ENCODE measurements at regions not wholly inside any gene's neighbourhood (a gene's known extent, or its start where the extent isn't known, plus 50 kb on each side); places are given as distances from the start of the nearest gene placed in this dataset.

- Histone ChIP-seq H3K27me3 (replicated peaks in 1 of 2; ENCODE audit: control insufficient read depth in 2 of 2, insufficient read depth in 2 of 2, low read length in 1 of 2) (no peaks in the 10 kb centered on the region), H3K9me3 (replicated peaks; ENCODE audit: control insufficient read depth, insufficient read depth, low read length) (no peaks in the 10 kb centered on the region), H3K4me2 (ENCODE audit: control insufficient read depth, insufficient read depth) (no peak overlapping the region), H4K20me1 (ENCODE audit: control insufficient read depth, insufficient read depth) (no peaks in the 10 kb centered on the region), H3K79me2 (ENCODE audit: control insufficient read depth, insufficient read depth, low read length) (no peaks in the 10 kb centered on the region), H3K27ac (ENCODE audit: control insufficient read depth, insufficient read depth) (no peak overlapping the region), H3K36me3 (ENCODE audit: control insufficient read depth in 2 of 2, insufficient read depth in 2 of 2, low read length in 1 of 2) (no peaks in the 10 kb centered on the region), H3K4me3 (no peak overlapping the region), H3K4me1 (ENCODE audit: control insufficient read depth, insufficient read depth, low read length) (peaks cover 9% of the 10 kb centered on the region), H3K9ac (ENCODE audit: control insufficient read depth, insufficient read depth, low read length) (no peak overlapping the region), H2AFZ (ENCODE audit: control insufficient read depth, low read depth, low read length) (no peak overlapping the region)
- no peak for ATAC-seq
- DNase-seq (ENCODE audit: low read depth, low spot score), result no peak
- BruUV-seq (replicated peaks), result no TSS peak
- FAIRE-seq, result no peak
- ChIA-PET POLR2A (no interaction called here), SMC1A (ENCODE audit: uncharacterized antibody, unreplicated experiment) (interaction anchor here (0.7 to 1.8 kb wide), 5 partner anchors 9 to 55 kb away, joined by 3 to 4 read pairs (median 3); no protein-coding TSS in a partner anchor), CTCF (interaction anchor here (0.6 to 2.1 kb wide), 6 partner anchors 12 to 252 kb away, joined by 3 to 4 read pairs (median 3); no protein-coding TSS in a partner anchor), RAD21 (ENCODE audit: unreplicated experiment) (interaction anchor here (0.6 kb wide), 1 partner anchor 20 kb away, joined by 3 read pairs; no protein-coding TSS in a partner anchor)
- intact Hi-C loops (cut with micrococcal nuclease; ENCODE audit: unreplicated experiment) (loop anchor here (10.0 kb wide), 1 partner anchor 257 kb away; no protein-coding TSS in a partner anchor), in situ Hi-C loops (cut with MboI) (no loop called here)
- WGBS (ENCODE audit: insufficient coverage, insufficient replicate concordance, low lambda C conversion rate, missing lambda C conversion rate), result 11% methylated on average over 1 of the region's 1 CpG
- TF ChIP-seq PML (IDR thresholded peaks at IDR 0.05; ENCODE audit: low read length) (no peak), ATF3 (IDR thresholded peaks at IDR 0.05; ENCODE audit: borderline replicate concordance, extremely low read depth, low read depth, low read length) (no peak)
These were observed 97.0 kb upstream of the SPRY4 start for GRCh38 chr5:142421621-142422397.

GRCh38 chr5:142421228-142421617 is 96.4 kb upstream of the SPRY4 start:
- ChIA-PET POLR2A (interaction anchor here (1.5 kb wide), 1 partner anchor 35 kb away, joined by 7 read pairs; no protein-coding TSS in a partner anchor), RAD21 (ENCODE audit: unreplicated experiment) (no interaction called here), SMC1A (ENCODE audit: uncharacterized antibody, unreplicated experiment) (interaction anchor here (1.0 to 2.9 kb wide), 7 partner anchors 8 to 55 kb away, joined by 3 to 8 read pairs (median 5); no protein-coding TSS in a partner anchor), CTCF (interaction anchor here (1.3 to 2.1 kb wide), 2 partner anchors 12 to 24 kb away, joined by 3 to 4 read pairs; no protein-coding TSS in a partner anchor)
- Histone ChIP-seq H4K20me1 (ENCODE audit: control insufficient read depth, insufficient read depth) (no peaks in the 10 kb centered on the region), H3K9ac (ENCODE audit: control insufficient read depth, insufficient read depth, low read length) (no peak overlapping the region), H3K4me2 (ENCODE audit: control insufficient read depth, insufficient read depth) (no peak overlapping the region), H3K9me3 (replicated peaks; ENCODE audit: control insufficient read depth, insufficient read depth, low read length) (no peaks in the 10 kb centered on the region), H2AFZ (ENCODE audit: control insufficient read depth, low read depth, low read length) (no peak overlapping the region), H3K79me2 (ENCODE audit: control insufficient read depth, insufficient read depth, low read length) (no peaks in the 10 kb centered on the region), H3K27me3 (replicated peaks in 1 of 2; ENCODE audit: control insufficient read depth in 2 of 2, insufficient read depth in 2 of 2, low read length in 1 of 2) (no peaks in the 10 kb centered on the region), H3K27ac (ENCODE audit: control insufficient read depth, insufficient read depth) (no peak overlapping the region), H3K4me1 (ENCODE audit: control insufficient read depth, insufficient read depth, low read length) (peaks cover 9% of the 10 kb centered on the region), H3K4me3 (no peak overlapping the region), H3K36me3 (ENCODE audit: control insufficient read depth in 2 of 2, insufficient read depth in 2 of 2, low read length in 1 of 2) (no peaks in the 10 kb centered on the region)
- no peak for DNase-seq (ENCODE audit: low read depth, low spot score)
- TF ChIP-seq SKIL (IDR thresholded peaks at IDR 0.05; ENCODE audit: low read depth, poor library complexity, severe bottlenecking), result no peak
- TF ChIP-seq, protein P1, sequence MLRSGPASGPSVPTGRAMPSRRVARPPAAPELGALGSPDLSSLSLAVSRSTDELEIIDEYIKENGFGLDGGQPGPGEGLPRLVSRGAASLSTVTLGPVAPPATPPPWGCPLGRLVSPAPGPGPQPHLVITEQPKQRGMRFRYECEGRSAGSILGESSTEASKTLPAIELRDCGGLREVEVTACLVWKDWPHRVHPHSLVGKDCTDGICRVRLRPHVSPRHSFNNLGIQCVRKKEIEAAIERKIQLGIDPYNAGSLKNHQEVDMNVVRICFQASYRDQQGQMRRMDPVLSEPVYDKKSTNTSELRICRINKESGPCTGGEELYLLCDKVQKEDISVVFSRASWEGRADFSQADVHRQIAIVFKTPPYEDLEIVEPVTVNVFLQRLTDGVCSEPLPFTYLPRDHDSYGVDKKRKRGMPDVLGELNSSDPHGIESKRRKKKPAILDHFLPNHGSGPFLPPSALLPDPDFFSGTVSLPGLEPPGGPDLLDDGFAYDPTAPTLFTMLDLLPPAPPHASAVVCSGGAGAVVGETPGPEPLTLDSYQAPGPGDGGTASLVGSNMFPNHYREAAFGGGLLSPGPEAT (IDR thresholded peaks at IDR 0.05; ENCODE audit: low read depth), result no peak
- no peak for TF ChIP-seq IKZF2 (IDR thresholded peaks at IDR 0.05)
- TF ChIP-seq POLR2AphosphoS2 (IDR thresholded peaks at IDR 0.05; ENCODE audit: low read depth, low read length), result no peak
- no peak for TF ChIP-seq GATAD2B (conservative IDR thresholded peaks at IDR 0.05; ENCODE audit: low read depth)
- TF ChIP-seq JUNB (IDR thresholded peaks at IDR 0.05), result no peak
- TF ChIP-seq SUPT20H (IDR thresholded peaks at IDR 0.05; ENCODE audit: borderline replicate concordance, control insufficient read depth, low read depth, low read length), result no peak
- no TSS peak for BruUV-seq (replicated peaks)
- no peak for FAIRE-seq
- intact Hi-C loops (cut with micrococcal nuclease; ENCODE audit: unreplicated experiment), result loop anchor here (10.0 kb wide), 1 partner anchor 256 kb away; no protein-coding TSS in a partner anchor
- 97% methylated on average over 5 of the region's 5 CpGs for WGBS (ENCODE audit: insufficient coverage, insufficient replicate concordance, low lambda C conversion rate, missing lambda C conversion rate)
- no peak for ATAC-seq
- in situ Hi-C loops (cut with MboI), result no loop called here

Measured in GM12878 (cell line).